GM12874 (cell line): ENCODE measurements at regions not wholly inside any gene's neighbourhood (a gene's known extent, or its start where the extent isn't known, plus 50 kb on each side); places are given as distances from the start of the nearest gene placed in this dataset.

Experiments used
- CTCF ChIP-seq: IDR thresholded peaks from 2 replicates; pipeline ENCODE4 v1.5.1; 2011; ENCODE audit warnings: low read depth, mild to moderate bottlenecking, control low read depth, low read length, moderate library complexity; ENCODE audit not compliant: insufficient read depth

- 0 out of 2 replicates have a peak, but pooled peaks have one; percentile 1 for TF ChIP-seq CTCF
Measured at GRCh38 chr9:93820667-93821306, 134.4 kb downstream of the BARX1 start.

GRCh38 chr9:93819905-93820304 is 135.2 kb downstream of the BARX1 start:
- no peak for TF ChIP-seq CTCF

GRCh38 chr9:93818827-93819472 is 136.2 kb downstream of the BARX1 start:
- no peak for TF ChIP-seq CTCF

- no peak for TF ChIP-seq CTCF
Measured at GRCh38 chr9:93818237-93818636, 136.9 kb downstream of the BARX1 start.

DNA sequence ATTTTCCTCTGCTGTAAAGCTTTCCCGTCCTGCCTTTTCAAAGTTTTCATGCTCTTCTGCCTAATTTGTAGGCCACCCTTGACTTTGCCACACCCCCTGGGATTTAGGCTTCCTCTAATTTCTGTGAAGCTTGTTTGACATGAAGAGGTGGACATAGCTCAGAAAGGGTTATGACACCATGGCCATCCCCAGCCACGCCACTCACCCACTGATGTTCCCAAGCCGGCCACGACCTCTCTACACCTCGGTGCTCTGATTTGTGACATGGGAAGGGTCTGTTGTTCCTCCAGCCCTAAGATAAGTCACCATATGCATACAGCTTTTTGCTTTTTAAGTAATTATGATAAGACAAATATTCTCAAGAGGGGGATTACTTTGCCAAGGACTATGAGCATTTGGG is 139.5 kb downstream of the BARX1 start:
- TF ChIP-seq CTCF: no peak

- no peak for TF ChIP-seq CTCF
Measured at GRCh38 chr9:93815135-93815534, 140.0 kb downstream of the BARX1 start.

GRCh38 chr9:93814077-93814956 is 140.8 kb downstream of the BARX1 start:
- no peak for TF ChIP-seq CTCF
